Gastroesophageal sphincter (tissue), 3 donors: ENCODE measurements at regions not wholly inside any gene's neighbourhood (a gene's known extent, or its start where the extent isn't known, plus 50 kb on each side); places are given as distances from the start of the nearest gene placed in this dataset.

Experiments
- EP300 ChIP-seq: sonication (generic); formaldehyde crosslinking; IDR thresholded peaks from one replicate; pipeline ENCODE4 v1.6.1; 2017; ENCODE audit warnings: antibody characterized with exemption, mild to moderate bottlenecking
- POLR2A ChIP-seq, 2 donors: fragments of 450-650 bp; IDR thresholded peaks; one replicate each; pipeline ENCODE4 v1.6.1; 2017; ENCODE audit warnings: antibody characterized with exemption in 2 of 2, mild to moderate bottlenecking in 2 of 2, moderate library complexity in 1 of 2
- POLR2AphosphoS5 ChIP-seq: sonication (generic); formaldehyde crosslinking; IDR thresholded peaks from one replicate; pipeline ENCODE4 v1.6.1; 2017; ENCODE audit warnings: antibody characterized with exemption
- TF ChIP-seq, protein P1 (sequence below), 4 experiments: fragments of 200-600 bp in 2 of 4; fragments of 450-650 bp in 2 of 4; sonication (generic) in 1 of 4; IDR thresholded peaks; one replicate each; pipeline ENCODE4 v1.5.1; 2017 to 2019; ENCODE audit warnings: antibody characterized with exemption in 4 of 4, mild to moderate bottlenecking in 2 of 4, moderate library complexity in 2 of 4

DNA sequence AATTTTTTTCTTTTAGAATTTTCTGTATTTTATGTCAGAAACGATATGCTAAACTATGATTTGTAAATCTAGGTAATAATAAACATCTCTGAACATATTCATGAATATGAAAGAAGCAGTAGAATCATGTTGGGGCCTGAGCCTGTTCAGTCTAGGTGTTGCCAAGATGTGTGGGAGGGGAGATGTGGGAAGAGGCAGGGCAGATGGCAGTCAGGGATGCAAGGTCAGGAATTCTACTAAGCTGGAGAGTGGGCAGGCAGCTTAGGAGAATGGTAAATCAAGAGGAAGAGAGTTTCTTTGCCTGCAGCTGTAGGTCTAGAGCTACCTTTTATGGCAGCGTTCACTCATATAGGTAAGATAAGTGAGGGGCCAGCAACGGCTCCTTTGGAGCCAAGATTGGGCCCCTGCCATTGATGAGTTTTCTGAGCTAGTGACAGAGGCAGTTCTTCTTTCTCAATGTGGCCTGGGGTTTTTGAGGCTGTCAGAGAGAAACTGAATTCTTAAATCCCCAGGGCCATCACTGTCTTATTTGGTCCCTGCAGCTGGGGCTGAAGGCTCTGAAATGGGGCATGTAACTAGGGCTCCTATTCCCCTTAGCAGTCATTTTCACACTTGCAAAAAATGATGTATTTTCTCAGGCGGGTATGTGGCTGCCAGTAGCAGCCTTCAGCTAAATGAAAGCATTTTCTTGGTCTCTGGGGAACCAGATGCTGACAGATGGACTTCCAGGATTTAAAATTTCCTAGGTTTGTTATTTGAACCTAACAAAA is 232.8 kb downstream of the PIK3C3 start:
- TF ChIP-seq, protein P1, sequence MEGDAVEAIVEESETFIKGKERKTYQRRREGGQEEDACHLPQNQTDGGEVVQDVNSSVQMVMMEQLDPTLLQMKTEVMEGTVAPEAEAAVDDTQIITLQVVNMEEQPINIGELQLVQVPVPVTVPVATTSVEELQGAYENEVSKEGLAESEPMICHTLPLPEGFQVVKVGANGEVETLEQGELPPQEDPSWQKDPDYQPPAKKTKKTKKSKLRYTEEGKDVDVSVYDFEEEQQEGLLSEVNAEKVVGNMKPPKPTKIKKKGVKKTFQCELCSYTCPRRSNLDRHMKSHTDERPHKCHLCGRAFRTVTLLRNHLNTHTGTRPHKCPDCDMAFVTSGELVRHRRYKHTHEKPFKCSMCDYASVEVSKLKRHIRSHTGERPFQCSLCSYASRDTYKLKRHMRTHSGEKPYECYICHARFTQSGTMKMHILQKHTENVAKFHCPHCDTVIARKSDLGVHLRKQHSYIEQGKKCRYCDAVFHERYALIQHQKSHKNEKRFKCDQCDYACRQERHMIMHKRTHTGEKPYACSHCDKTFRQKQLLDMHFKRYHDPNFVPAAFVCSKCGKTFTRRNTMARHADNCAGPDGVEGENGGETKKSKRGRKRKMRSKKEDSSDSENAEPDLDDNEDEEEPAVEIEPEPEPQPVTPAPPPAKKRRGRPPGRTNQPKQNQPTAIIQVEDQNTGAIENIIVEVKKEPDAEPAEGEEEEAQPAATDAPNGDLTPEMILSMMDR (IDR thresholded peaks at IDR 0.05) = no peak
- no peak for TF ChIP-seq EP300
- no peak for TF ChIP-seq POLR2A (IDR thresholded peaks at IDR 0.05)
- TF ChIP-seq POLR2AphosphoS5 = no peak
